Hepatic stellate cell (primary cell): ENCODE measurements at regions not wholly inside any gene's neighbourhood (a gene's known extent, or its start where the extent isn't known, plus 50 kb on each side); places are given as distances from the start of the nearest gene placed in this dataset.
A peak's percentile ranks its signal among the peaks of the same experiment; 100 is the strongest.

Experiments
- DNase-seq: peaks from one replicate; pipeline ENCODE4 v3.0.0; 2011; ENCODE audit warnings: low spot score

DNA sequence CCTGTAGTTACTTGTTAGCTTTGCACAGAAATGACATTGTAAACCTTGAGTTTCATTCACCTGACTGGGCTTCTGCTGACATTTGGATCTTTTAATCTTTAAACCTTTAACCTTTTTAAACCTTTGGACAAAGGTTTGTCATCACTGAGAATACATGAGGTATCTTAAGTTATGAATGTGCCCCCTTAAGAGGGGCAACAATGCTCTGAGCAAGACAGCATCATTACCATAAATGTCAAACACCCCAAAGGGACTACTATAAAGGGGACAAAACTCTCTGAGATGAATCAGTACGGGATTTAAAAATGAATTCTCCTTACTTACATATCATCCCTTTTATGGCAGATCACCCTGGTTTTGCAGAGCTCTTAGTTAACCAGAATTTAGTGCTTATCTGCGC lies 203.3 kb downstream of the COG6 start:
- no peak for DNase-seq

DNA sequence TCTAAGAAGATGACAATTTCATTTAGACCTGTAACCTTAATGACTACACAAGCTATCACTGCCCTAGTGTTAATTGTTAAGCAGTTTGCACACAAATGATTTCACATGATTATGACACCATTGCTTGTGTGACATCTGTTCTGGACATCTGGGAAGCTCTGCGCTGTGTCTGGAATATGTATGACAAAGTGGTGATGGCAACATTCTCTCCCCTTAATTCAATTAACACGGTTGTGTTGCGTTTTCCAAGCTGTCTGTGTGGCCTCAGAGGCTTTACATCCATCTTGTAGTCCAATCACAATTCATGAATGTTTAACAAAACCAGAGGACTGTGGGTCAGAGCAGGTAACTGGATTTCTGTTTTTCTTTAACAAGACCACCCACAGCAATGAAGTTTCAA lies 204.4 kb downstream of the COG6 start:
- no peak for DNase-seq

DNA sequence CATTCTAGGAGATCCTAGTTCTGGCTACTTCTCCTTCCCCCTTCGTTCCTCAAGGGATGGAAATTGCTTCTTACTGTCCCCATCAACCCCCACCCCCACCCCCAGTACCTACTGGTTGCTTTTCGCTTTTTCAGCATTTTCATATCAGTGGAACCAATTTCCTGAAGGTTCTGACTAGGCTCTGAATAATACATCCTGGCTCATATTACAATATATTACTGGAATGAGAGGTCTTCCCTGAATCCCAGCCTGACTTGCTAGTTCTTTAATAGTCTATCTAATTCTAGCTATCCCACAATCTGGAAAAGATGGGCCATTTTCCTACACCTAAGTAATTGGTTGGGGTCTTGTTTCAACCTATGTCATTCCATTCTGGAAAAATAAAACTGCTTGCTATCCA lies 207.4 kb downstream of the COG6 start:
- no peak for DNase-seq

DNA sequence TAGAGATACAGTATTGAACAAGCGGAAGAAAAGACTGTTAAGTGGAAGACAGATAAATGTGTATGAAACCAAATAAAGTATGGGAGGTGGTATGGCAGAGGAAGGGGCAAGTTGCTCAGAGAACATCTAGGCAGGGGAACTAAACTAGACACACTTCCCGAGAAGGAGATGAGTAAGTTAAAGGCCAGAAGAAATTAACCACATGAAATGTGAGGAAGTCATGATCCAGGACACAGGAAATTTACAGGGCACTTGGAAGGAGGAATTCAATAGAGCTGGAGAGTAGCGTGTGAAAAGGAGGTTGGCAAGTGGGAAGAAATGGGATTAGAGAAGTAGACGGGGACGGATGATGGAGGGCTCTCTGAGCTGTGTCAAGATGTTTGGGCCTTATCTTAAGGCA lies 208.8 kb downstream of the COG6 start:
- DNase-seq, result no peak

DNA sequence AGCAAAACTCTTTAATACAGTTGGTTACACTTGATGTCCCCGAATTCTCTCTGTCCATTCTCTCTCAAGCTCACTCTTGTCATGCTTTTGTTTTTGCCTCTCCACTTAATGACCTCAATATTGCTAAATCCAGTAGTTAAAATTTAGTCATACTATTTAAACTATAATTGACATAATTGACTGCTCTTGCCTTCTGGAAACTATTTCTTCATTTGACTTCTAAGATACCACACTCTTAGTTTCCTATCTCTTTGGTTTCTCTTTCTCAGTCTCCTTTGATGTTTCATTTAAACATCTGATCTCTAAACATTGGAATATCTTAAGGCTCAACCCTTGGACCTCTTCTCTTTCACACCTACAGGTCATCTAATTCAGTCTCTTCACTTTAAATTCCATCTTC lies 211.3 kb downstream of the COG6 start:
- no peak for DNase-seq

DNA sequence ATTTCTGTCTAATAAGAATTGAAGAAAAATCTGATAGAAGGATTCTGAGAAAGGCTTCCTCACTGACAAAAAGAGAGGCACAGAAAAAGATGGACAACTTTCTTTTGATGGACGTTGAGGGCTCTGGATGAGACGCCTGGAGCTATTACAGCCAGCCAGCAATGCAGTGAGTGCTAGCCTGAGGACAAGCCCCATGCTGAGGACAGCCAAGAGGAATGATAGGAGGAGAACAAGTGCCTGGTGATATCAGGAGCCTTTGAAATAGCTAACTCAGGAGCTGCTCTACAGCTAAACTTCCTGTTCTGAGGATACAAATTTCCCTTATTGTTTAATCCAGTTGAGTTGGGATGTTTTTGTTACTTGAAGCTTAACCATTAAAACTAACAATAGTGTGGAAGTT lies 212.3 kb downstream of the COG6 start:
- DNase-seq, result no peak

DNA sequence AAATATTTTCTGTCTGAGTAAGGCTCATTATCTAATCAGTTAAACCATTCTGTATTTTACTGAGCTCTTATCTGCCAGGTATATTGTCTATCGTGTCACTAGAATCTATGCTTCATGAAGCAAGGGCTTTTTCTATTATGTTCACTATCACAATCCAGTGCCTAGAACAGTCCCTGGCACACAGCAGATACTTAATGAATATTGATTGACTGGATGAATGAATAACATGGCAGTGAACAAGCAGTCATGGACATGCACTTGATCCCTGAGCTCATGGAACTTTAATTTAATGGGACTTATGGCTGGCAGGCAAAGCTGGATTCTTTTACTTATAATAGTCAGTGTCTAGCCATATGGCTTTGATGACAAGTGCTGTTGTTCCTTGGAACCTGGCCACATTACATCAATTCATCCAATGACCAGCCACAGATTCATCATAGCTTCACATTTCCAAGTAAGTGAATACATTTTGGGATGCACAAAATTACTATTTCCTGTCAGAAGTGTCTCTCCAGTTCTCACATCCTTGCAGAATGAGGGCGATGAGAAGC lies 214.8 kb downstream of the COG6 start:
- DNase-seq, result no peak

DNA sequence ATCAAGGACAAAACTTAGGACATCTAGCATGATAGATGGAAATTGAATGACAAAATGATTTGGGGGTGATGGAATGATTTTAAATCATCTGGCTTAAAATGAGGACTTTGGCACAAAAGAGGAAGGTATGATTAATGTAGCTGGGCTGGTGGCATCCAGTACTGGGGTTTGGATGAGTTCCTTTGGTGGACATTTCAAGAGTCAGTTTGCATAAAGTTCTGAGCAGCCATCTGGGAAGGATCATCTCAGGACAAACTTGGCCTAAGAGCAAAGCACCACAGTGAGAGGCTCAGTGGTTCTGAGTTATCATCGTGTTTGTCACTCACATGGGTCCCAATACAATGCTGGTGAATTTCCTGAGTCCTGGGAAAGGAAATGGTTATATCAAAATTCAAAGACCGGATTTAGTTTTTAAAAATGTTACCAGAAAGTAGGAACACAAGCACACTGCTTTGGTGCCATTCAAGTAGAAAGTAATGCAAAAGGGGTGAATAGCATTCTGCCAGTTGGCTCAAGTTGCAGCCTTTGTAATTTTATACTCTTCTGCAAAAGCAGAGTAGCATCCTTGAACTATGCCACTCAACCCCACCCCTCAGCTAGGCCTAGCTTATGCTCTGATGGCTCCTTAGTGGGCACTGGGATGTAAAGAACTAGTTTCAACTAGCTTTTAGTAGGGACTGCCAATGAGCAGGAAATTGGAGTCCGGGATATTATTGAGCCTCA lies 219.0 kb downstream of the COG6 start:
- DNase-seq, result no peak

DNA sequence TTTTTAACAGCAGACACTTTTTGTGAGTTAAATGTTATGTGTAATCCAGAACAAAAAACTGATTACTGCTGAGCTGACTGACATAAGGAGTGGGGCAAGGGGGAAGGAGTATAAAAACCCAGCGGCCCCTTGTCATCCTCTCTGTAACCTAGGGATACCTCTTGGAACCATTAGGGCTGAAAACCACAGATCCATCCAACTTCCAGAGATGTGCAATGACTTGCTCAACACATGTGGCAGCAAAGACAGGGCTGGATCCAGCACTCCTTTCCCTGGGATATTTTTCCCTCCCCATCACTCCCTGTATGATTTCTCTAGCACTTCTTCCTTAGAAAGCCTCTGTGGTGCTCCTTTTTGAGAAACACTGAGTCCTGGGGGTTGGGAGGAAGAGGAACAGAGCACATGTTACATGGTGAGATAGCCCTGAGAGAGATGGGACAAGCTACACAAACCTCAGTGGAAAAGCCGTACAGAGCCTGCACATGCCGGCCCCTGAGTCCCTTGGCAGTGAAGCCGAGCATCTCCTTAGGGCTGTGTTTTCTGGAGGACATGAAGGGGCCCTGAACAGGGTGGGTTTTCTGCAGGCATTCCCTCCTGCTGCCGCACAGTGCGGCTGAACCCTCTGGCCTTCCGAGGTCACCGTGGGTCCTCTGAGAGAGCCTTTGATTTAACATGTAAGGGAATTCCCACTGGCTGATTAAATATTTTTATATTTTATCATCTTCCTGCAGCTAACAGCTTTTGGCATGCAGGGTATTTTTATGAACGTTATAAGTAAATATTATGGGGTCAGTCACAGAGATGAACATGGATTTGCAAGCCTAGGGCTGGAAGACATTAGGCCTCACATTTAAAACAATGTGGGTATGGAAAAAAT lies 219.9 kb downstream of the COG6 start:
- no peak for DNase-seq

DNA sequence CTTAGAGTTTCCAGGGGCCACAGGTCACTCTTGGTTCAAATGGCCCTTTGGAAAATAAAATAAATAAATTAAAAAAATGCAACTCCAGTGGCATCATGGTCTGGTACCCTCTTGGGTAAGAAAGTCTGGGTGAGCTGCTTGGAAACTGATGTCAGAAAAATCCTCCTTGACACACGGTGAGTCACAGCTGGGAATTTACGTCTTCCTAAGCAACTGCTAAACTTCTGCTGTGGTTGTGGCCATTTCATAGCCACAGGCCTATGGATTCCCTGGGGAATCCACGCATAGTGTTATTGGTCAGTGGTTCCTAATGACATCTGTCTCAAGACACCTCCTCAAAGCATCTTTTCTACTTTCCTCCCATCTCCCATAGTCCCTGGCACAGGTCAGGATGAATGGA lies 220.8 kb downstream of the COG6 start:
- peak; percentile 60 for DNase-seq

DNA sequence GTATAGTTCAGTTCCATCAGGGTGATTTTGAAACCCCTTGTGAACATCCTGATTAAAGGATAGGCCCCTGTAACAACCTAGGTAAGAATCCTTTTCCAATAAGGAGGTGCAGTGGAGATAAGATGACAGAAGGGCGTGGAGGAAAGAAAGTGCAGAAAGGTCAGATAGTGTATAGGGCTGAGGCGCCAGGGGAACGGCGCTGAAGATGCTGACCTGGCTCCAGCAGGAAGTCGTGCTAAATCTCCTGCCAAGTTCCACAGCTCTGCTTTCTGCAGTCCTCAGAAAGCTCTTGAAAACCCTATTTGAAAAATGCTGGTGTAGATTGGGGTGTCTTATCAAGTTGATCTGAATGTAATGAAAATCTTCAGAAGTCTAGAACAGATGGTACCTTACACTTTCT lies 221.7 kb downstream of the COG6 start:
- no peak for DNase-seq

DNA sequence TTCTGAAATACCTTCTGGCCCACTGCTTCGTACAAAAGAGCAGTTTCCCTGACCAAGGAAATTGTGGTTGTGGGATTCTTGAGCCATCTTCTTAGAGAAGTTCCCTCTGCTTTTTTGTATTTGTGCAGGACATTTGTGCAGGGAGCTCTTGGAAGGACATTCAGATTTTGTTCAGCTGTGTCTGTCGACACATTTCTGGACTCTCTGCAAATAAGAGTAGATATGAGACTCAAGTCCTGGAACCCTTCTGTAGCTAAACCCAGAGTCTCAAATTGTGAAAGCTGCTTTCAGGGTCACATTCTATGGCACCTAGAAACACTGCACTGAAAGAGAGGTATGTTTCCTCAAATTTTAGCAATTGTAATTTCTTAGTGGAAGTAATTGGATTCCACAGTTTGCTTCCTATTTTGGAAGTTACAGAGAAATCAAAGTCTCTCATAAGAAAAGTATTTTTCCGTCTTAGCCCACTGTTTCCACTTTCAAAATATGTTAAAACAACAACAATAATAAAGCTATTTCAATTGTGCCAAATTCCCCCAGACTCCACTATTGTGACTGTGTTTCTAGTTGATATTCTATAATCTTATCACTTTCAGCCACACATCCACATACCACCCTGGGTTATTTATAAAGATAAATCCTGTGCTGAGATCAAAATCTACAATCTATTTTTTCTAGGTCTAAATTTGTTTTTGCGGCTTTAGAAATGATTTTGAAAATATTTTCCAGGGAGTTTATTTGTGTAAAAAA lies 224.0 kb downstream of the COG6 start:
- DNase-seq, result no peak

DNA sequence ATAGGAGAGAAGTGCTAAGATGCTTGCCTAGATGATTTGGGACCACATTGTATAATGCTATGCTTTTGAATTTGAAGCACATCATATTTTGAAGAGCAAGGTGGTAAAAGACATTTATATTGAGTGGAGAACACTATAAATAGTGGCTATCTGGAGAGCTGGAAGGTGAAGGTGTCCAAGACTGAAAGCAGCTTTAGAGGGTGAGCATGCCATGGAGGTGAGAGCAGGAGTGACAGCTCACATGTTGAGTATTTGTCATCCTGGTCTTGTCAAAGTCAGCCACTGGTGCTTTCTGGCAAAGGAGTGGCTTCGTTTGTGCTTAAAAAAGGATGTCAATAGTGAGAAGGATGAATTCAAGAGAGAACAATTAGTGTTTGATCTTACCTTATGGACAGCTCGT lies 225.9 kb downstream of the COG6 start:
- DNase-seq, result no peak

DNA sequence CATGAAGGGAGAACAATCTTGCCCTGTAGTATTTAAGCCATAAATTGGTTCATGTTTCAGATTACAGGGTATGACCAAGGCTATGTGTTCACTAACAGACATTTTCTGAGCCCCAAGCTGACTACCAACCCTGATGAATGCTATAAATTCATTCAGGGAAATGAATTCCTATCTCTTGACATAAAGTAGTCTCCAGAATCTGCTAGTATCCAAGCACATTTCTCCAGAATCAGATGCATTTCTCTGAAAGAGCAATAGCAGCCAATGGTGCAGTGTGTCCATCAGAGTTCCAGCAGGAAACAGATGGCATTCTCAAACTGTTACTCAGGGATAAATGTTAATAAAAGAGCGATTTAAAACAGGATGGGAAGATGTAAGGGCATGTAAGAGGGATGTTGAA lies 226.4 kb downstream of the COG6 start:
- DNase-seq, result no peak

DNA sequence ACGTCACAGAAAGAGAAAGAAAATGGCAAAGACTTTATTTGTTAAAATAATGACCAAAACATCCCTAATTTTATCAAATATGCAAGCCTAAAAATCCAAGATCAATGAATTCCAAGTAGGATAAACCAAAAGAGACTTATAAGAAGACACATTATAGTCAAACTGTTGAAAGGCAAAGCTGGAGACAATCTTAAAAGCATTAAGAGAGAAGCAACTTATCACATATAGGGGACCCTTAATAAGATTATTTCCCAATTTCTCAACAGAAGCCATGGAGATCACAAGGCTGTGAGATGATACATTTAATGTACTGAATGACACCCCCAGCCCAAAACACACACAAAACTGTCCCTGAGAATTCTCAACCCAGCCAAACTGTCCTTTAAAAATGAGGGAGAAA lies 228.7 kb downstream of the COG6 start:
- DNase-seq, result no peak

DNA sequence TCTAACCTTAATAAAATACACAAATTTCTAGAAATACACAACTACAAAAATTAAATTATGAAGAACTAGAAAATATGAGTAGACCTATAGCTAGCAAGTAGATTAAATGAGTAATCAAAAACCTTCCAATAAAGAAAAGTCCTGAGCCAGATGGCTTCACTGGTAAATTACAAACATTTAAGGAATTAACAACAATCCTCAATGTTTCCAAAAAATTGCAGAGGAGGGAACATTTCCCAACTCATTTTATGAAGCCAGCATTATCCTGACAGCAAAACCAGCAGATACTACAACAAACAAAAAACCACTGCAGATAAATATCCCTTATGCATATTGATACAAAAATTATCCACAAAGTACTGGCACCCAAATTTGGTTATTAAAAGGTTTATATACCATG lies 230.9 kb downstream of the COG6 start:
- DNase-seq, result no peak

DNA sequence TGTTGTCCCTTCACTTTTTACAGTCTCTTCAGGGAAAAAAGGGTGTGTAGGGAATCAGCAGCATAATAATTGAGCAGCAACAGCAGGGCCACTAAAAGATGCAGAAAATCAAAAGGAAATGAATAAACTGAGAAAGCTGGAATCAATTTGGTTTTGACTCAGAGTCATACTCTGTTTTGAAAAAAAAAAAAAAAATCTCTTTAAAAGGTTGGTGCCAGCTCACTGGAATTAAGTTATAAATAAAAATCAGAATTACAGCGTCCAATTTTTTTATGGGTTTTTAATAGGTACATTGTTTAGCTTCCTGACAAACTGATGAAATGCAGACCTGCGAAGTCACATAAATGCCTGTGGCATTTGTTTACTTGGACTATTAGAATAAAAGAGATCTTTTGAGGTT lies 231.9 kb downstream of the COG6 start:
- no peak for DNase-seq

DNA sequence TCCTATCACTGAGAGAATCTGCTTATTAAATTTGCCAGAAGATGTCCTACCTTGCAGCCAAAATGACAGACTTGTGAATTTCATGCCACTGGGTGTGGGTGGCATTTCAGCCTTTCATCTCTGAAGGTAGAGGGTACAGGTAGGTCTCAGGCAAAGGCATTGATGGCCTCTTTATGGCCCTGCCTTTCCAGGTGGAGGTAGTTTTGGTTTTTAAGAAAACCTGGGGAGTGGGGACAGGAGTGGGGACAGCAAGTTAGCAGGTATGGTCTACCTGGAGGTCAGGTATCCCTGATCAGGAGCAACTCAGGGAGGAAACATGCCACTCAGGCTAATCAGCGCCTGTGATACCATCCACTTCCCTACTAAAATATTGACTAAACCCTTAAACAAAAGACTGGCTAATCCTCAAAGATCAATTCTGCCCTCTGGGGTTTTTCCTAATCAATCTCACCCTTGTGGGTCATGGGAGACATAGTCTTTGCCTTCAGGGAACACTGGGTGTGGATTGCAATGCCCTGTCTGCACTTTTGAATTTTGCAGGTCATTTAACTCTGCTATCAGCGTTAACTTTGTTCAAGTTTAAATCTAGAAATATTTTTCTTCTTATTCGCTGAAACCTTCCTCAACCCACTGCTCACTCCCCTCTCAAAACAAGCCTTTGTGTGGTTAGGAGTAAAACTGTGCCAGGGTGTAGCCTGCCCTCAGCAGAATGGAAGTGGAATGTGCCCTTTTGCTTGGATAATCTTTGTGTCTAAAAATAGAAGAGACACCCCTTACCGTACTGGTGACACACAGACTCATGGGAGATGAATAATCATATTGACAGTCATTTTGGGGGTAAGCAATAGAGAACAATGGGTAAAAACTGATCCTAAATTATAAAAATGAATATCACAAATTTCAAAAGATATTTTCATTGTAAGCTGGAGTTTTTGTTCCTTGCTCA lies 233.7 kb downstream of the COG6 start:
- DNase-seq, result peak; percentile 5

DNA sequence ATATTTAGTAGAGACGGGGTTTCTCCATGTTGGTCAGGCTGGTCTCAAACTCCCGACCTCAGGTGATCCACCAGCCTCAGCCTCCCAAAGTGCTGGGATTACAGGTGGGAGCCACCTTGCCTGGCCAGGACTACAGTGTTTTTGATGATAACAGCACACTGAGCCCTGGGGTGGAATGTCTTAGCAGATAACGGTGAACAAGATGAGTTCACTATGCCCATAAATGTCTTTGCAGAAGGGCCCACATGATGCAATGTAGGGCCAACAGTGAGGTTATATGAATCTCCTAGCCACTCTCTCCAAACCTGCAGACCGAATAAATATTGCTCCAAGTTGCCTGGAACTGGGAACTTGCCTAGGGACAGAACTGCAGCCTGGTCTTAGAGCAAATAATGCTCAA lies 235.1 kb downstream of the COG6 start:
- no peak for DNase-seq

DNA sequence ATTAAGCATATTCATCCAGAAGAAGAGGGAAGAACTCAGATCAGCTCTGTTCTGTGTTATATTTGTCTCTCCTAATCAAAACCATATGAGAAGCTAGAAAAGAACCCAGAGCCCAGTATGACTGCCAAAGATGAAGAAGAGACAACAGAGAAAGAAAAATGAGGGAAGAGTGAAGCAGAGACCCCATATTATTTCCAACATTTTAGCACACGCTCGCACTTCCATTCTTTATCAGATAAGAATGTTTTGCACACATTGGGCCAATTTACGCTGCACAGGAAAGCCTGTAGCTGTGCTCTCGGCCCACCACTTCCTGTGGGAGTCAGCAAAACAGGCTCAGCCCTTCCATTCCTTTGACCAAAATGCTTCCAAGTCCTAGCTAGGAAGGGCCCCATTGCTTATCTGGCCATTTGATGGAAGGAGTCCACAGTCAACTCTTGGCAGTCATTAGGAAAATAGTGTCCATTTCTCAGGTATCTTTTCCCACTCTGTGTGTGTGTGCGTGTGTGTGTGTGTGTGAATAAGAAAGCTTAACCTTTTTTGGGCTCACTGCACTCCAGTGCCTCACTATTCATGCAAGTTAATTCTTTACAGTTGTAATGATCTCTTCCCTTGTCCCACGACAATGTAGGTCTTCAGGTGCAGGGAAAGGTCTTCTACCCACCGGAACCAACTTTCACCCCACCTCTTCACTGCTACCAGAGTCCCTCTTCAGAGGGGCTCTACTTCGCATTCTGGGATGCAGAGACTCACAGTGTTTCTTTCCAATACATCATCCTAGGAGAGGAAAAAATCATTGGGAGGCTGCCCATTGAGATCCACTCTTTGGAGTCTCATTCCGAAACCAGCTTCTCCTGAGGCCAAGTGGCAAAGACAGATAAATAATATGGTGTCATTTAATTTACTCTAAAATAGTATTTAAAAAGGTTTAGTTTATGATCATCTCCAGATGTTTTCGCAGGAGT lies 237.5 kb downstream of the COG6 start:
- DNase-seq, result no peak
